H1 (cell line): ENCODE measurements at regions not wholly inside any gene's neighbourhood (a gene's known extent, or its start where the extent isn't known, plus 50 kb on each side); places are given as distances from the start of the nearest gene placed in this dataset.

Experiments used
- BACH1 ChIP-seq: IDR thresholded peaks from 2 replicates; pipeline ENCODE4 v1.6.1; 2012; ENCODE audit warnings: low read length, improper control_type of control experiment
- BRCA1 ChIP-seq: IDR thresholded peaks from 2 replicates; pipeline ENCODE4 v1.6.1; 2012; ENCODE audit warnings: low read depth, low read length, improper control_type of control experiment
- JUND ChIP-seq: IDR thresholded peaks from 2 replicates; pipeline ENCODE4 v1.6.1; 2011; ENCODE audit warnings: mild to moderate bottlenecking, improper control_type of control experiment, low read length

DNA sequence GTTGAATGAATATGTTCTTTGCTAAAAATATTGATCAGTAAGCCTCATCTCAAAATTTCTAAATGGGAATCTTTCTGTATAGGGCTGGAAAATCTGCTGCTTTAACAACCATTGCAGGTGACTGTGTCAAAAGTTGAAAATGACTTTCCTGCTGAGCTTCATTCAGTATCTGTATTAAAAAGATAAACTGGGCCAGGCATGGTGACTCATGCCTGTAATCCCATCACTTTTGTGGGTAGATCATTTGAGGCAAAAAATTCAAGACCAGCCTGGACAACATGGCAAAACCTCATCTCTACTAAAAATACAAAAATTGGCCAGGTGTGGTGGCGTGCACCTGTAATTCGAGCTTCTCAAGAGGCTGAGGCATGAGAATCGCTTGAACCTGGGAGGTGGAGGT, 213.7 kb upstream of the SYT10 start (continued):
- TF ChIP-seq BACH1 (no peak), BRCA1 (no peak), JUND (no peak)
